NAMALWA (cell line): ENCODE measurements at regions not wholly inside any gene's neighbourhood (a gene's known extent, or its start where the extent isn't known, plus 50 kb on each side); places are given as distances from the start of the nearest gene placed in this dataset.

Source experiments
- DNase-seq: peaks from one replicate; pipeline ENCODE4 v3.0.0-alpha.2; 2015; ENCODE audit warnings: low spot score

DNA sequence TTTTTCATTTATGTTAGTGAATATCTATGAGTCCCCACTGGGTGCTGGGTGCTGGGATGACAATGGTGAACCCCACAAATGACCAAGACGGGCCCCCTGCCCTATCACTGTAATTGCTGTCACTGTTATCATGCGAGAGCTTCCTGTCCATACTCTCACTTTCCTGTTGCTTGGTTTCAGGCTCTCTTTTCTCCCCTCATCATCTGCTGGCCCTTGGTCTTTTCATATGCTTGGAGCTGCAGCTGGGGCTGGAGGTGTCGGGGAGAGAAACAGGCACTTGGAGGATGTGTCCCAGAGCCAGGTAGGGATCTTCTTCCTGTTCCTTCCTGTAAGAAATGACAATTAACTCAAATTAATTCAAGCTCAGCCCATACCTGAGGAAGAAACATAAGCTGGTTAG is 348.0 kb downstream of the PTPRU start:
- DNase-seq: no peak

DNA sequence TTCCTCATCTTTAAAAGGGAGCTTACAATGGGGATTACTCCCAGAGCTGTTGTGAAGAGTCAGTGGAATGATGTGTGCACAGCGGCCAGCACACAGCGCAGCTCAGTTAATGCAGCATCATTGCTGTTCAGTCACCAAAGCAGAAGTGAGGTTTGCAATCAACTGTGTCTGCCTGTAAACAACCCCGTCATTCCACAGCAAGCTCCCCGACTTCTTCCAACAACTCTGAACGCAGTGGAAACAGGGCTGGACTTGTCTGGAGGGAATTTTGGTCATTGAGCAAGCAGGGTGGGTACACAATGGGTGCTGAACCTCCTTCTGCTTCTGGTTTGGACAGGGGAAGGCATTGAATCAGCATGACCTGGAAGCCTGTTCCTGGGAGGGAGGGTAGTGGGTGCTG is 347.4 kb downstream of the PTPRU start:
- DNase-seq: no peak

DNA sequence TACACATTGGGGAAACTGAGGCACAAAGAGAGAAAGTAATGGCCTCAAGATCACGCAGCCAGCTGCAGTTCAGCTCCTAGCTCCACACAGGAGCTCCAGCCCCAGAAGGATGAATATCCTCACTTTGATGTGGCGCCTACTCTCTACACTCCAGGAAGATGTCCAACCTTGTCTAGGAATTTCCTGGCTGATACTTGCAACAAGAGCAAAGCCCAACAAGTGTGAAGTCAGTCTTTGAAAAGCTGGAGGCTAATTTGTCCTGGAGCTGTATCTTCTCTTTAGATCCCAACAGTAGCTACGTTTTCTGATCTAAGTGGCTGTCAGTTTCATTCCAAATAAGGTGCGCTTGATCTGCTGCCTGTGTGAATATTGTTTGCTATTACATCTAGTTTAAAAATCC is 344.9 kb downstream of the PTPRU start:
- no peak for DNase-seq

DNA sequence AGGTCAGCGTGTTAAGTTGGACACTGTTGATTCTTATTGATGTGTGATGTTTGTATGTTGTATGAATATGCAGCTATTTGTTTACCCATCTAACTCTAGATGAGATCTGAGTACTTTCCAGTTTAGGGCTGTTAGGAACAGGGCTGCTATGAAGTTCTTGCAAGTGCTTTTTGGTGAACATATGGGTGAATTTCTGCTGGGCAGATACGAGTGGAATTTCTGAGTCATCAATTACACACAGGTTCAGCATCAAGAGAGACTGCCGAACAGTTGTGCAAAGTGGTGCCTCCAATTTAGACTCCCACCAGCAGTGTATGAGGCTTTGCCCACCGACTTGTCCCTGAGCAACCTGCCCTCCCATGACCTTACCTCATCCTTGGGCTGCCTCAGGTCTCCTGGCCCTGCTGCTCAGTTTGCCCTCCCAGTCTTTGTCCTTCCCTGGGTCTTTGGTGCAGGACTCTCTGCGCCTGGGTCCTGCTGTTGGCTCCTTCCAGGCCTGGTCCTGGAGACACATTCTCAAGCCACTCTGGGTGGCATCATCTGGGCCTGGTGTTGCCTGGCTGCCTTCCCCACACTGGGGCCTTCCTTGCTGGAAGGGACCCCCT is 343.6 kb downstream of the PTPRU start:
- no peak for DNase-seq

- no peak for DNase-seq
Measured at GRCh38 chr1:29577512-29577911, 341.2 kb downstream of the PTPRU start.

- DNase-seq: no peak
Measured at GRCh38 chr1:29576510-29576909, 340.2 kb downstream of the PTPRU start.

GRCh38 chr1:29575826-29576225 is 339.5 kb downstream of the PTPRU start:
- no peak for DNase-seq

DNA sequence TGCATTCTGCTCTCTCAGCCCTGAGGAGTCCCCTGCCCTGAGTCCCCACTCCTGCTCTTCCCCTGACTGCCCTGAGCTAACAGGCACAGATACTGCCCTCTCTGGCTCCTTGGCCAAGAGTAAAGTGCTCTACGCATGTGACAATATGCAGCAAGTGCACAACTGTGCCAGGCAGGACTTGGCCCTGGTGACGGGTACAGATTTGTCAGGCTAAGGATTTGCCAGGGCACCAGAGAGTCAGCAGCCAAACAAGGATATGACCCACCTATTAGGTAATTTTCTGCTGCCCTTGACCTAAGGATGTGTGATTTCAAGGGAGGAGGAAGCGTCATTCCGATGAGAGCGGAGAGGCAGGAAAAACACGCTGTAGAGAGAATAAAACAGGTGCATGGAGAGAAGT is 339.0 kb downstream of the PTPRU start:
- DNase-seq: no peak

DNA sequence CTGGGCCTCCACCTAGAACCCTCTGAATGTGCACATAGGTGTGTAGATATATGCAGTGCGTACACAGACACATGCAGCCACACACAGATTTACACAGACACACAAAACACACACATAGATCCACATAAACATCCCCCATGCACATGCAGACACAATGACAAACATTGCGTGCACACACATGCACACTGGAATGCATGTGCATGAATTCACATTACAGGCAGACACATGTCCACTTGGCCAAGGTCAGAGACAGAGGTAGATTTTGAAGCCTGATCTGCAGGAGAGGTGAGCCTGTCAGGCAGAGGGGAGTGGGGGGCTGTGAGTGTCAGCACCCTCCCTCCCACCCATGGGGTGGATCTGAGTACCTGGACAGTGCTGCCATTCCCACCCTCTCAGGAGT is 338.5 kb downstream of the PTPRU start:
- no peak for DNase-seq

DNA sequence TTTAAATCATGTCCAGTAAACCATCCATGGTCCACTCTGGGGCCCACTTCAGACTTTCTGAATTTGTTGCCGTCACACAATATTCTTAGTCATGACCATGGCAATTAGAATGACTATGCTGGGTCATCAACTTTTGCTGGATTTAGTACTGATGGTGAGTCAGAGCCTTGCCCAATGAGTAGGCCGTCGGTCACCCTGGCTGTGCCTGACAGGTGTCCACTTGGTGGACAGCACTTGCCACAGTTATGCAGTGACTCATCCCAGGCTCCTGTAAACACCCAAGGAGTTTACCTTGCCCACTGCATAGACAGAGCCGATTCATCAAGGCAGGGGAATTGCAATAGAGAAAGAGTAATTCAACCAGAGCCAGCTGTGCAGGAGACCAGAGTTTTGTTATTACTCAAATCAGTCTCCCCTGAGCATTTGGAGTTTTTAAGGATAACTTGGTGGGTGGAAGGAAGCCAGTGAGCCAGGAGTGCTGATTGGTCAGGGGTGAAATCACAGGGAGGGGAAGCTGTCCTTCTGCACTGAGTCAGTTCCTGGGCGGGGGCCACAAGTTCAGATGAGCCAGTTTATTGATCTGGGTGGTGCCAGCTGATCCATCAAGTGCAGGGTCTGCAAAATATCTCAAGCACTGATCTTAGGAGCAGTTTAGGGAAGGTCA is 333.8 kb downstream of the PTPRU start:
- DNase-seq: no peak

DNA sequence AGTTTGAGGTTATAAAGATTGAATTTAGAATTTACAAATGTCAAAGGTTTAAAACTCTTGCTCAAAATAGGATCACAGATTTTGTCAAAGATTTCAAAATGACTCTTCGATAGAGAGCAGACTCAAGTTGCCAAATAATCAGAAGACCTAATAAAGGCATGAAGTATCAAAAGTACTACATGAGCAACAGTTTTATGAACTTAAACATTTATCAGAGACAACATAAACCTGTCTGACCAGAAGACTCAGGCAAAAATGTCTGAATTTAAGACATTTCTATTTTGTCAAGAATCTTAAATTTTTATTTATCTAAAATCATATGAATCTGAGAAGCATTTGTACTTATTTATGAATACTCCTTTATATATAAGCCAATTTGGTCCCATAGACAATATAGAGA is 330.9 kb downstream of the PTPRU start:
- no peak for DNase-seq

GRCh38 chr1:29565490-29565889 is 329.2 kb downstream of the PTPRU start:
- no peak for DNase-seq

DNA sequence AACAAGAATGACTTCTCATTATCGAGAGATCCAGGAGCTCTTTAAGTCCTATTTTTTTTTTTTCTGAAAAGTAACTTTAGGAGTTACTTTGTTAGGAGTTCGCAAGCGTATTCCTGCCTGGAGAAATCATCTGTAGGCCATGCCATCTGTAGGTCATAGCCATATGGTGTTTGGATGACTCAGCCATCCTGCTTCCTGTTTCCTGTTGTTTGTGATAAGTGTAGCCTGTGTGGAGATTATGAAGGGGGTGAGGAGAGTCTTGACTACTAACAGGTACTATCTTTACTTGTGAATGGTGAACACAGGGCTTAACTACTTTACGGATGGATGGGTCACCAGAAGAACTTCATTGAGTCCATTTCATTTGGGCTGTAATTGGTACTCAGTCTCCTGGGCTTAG is 327.2 kb downstream of the PTPRU start:
- DNase-seq: no peak

DNA sequence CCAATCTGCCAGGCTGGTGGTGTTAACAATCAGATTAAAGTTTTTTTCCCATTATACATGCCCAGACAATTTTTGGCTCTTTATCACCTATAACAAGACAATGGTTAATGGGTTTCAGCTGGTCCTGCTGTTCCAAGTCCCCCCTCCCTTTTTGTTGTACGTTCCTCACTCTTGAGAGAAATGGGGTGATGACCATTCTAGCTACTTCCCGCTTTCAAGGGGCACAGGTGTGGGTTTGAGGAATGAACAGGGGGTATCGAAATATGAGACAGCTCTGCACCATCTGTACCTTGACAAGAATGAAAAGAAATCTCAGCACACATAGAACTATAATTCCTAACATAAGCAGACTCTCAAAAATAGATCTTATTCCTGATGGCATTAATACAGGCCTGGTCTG is 326.8 kb downstream of the PTPRU start:
- DNase-seq: peak; percentile 3

- DNase-seq: no peak
Measured at GRCh38 chr1:29559056-29559455, 322.7 kb downstream of the PTPRU start.

- DNase-seq: no peak
Measured at GRCh38 chr1:29557701-29558600, 321.6 kb downstream of the PTPRU start.

GRCh38 chr1:29557066-29557465 is 320.7 kb downstream of the PTPRU start:
- no peak for DNase-seq

- no peak for DNase-seq
Measured at GRCh38 chr1:29556657-29557056, 320.3 kb downstream of the PTPRU start.

GRCh38 chr1:29555043-29555620 is 318.8 kb downstream of the PTPRU start:
- no peak for DNase-seq

DNA sequence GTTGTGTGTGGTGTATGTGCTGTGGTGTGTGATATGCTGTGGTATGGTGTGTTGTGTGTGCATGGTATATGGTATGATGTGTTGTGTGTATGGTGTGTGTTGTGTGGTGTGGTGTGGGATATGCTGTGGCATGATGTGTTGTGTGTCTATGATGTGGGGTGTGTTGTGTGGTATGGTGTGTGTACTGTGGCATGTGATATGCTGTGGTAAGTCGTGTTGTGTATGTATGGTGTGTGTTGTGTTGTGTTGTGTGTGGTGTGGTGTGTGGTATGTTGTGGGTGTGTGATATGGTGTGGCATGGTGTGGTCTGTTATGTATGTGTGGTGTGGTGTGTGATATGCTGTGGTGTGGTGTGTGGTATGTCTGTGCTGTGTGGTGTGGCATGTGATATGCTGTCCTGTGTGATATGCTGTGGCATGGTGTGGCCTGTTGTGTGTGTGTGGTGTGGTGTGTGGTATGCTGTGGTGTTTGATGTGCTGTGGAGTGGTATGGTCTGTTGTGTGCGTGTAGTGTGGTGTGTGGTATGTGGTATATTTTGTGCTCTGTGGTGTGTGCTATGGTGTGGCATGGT is 318.0 kb downstream of the PTPRU start:
- no peak for DNase-seq

DNA sequence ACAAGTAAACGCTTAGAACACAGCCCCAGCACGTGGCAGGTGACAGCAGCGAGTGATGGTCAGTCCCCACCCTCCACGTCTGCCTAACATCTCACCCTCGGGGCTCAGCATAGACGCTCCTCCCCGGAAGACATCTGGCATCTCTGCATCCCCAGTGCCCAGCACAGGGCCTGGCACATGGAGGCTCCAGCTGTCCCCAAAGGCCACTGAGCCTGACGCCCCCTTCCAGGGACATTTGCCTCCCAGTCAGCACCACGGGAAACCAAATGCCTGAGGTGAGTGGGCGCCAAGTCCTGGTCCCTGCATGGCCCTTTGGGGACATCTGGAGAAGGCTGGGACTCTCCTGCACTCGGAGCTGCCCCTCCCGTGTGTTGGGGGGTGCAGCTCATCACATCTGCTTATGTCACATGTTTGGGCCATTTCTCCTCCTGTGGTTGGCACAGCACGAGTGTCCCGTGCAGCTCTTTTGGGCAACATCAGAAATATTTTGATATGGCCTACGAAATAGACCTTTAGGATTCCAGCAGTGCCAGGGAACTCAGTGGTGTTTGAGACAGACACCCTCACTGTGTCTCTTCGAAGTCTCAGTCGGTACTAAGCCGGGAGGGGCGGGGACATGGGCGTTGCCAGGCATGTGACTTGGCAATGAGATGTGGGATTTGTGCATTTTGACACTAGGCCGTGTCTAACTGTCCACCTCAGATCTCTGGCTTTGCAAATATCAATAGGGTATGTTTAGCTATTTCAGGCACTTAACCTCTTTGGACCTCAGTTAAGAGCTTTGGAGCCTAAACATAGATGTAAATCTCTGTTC is 315.0 kb downstream of the PTPRU start:
- DNase-seq: no peak
